OCI-LY7 (cell line): ENCODE measurements at regions not wholly inside any gene's neighbourhood (a gene's known extent, or its start where the extent isn't known, plus 50 kb on each side); places are given as distances from the start of the nearest gene placed in this dataset.

Source experiments
- EZH2phosphoT487 ChIP-seq: fragments of 200-600 bp; sonication (generic); IDR thresholded peaks from 2 replicates; pipeline ENCODE4 v1.6.1; 2018; ENCODE audit warnings: low read depth, borderline replicate concordance, mild to moderate bottlenecking, mixed run types, antibody characterized with exemption, low read length, moderate library complexity, mixed read lengths
- TF ChIP-seq, protein P1 (sequence below): fragments of 200-600 bp; sonication (generic); conservative IDR thresholded peaks from 2 replicates; pipeline ENCODE4 v1.5.1; 2014; ENCODE audit warnings: mild to moderate bottlenecking, antibody characterized with exemption, low read length, moderate library complexity, mixed read lengths

DNA sequence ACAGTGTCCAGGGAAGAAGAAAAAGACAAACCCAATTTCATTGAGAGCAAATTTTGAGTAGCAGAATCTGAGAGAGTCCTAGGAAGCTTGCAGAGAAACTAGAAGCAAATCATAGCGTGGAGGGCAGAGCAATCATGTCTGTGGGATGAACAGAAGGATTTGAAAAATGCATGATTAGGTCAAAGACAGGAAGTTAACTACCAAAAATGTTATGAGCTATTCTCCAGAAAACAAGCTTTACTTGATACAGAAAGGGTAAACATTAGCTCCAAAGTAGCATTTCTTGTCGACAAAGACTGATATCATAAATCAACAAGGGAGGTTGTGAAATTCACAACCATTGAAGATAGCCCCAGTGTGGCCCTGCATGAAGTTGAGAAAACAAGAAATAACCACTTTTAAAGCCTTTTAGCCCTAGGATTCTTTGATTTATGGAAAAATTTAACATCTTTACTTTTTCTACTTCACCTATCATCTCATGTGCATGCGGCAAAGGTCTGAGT is 97.7 kb upstream of the MEGF10 start:
- TF ChIP-seq, protein P1, sequence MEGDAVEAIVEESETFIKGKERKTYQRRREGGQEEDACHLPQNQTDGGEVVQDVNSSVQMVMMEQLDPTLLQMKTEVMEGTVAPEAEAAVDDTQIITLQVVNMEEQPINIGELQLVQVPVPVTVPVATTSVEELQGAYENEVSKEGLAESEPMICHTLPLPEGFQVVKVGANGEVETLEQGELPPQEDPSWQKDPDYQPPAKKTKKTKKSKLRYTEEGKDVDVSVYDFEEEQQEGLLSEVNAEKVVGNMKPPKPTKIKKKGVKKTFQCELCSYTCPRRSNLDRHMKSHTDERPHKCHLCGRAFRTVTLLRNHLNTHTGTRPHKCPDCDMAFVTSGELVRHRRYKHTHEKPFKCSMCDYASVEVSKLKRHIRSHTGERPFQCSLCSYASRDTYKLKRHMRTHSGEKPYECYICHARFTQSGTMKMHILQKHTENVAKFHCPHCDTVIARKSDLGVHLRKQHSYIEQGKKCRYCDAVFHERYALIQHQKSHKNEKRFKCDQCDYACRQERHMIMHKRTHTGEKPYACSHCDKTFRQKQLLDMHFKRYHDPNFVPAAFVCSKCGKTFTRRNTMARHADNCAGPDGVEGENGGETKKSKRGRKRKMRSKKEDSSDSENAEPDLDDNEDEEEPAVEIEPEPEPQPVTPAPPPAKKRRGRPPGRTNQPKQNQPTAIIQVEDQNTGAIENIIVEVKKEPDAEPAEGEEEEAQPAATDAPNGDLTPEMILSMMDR = no peak
- TF ChIP-seq EZH2phosphoT487 = no peak
